SK-N-DZ (cell line): ENCODE measurements at regions not wholly inside any gene's neighbourhood (a gene's known extent, or its start where the extent isn't known, plus 50 kb on each side); places are given as distances from the start of the nearest gene placed in this dataset.
A peak's percentile ranks its signal among the peaks of the same experiment; 100 is the strongest.
"Not testable (repeated sequence)": the region's sequence is repeated elsewhere in the genome, so short reads cannot be mapped to it uniquely, and the experiment has no call there.

Experiments used
- DNase-seq: peaks from one replicate; pipeline ENCODE4 v3.0.0-alpha.2; 2015; ENCODE audit warnings: low spot score

DNA sequence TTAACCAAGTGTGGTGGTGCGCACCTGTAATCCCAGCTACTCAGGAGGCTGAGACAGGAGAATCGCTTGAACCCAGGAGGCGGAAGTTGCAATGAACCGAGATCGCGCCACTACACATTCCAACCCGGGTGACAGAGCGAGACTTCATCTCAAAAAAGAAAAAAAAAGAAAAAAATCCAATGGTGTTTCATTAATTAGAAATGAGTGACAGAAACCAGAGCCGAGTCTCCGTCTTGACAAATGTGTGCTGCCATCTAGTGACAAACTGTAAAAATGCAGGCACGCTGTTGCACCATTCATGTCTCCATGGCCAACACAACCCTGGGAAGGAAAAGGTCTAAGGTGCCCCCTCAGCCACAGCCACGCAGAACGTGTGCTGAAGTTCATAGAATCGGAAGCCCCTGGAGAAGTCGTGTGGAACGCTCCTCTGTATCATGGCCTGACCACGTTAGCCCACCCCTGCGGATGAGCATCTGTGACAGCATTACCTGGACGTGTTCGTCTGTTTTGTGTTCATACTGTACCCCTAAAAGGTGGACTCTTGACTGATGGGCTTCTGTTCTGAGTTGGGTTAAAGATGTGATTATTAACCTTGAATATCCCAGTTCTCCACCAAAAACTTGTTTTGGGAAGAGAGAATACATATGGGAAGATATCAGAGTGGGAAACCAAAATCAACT lies 94.9 kb downstream of the LYZL2 start:
- peak; percentile 53 for DNase-seq

DNA sequence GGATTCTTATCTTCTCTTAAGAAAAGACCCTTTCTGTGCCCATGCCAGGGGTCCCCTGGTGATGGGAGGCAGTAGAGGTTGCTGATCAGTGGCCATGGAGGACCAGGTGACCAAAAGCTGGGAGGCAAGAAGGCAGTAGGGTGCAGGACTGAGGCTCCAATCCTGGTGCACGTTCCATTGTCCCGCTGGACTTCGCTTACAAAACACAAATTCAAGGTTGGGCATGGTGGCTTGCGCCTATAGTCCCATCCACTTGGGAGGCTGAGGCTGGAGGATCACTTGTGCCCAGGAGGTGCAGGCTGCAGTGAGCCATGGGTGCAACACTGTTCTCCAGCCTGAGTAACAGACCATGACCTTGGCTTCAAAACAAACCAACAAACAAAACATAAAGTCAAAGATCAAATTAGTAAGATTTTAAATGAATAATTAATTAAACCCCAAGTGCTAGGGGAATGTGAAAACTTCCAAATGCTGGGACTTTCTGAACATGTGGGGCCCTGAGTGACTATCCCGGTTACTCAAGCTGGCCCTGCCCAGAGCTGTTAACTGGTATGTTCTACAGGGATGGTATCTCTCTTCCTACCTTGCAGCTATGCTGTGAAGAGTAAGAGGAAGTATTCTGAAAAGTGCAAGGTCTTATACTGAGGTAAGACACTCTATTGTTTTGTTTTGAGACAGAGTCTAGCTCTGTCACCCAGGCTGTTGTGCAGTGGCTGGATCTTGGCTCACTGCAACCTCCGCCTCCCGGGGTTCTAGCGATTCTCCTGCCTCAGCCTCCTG lies 97.6 kb downstream of the LYZL2 start:
- no peak for DNase-seq

DNA sequence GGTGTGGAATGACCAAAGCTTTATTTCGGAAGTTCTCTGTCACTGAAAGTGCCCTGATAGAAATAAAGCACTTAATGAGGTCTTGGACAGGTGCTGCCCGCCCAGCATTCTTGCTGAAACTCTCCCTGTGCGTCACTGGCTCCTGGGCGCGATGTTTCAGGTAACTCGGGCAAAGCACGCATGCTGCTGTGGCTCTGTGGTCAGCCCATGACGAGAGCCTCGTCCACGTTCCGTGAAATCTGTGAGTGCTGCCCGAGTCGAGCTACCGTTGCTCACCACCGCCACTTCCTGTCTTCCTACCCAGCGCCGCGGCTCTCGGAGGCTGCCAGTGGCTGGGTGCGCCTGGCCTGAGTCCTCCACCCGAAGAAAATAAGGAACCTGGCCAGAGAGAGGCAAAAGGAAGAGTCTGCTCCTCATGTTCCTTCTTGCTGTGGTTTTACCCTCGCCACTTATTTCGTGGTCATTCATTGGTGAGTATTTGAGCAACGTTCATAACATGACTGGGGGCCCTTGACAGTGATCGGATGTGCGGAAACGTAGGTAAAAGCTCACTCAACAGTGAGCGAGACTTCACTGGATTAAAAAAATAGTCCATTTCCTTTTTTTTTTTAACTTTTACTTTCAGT lies 95.5 kb downstream of the MAP3K8 start:
- no peak for DNase-seq

DNA sequence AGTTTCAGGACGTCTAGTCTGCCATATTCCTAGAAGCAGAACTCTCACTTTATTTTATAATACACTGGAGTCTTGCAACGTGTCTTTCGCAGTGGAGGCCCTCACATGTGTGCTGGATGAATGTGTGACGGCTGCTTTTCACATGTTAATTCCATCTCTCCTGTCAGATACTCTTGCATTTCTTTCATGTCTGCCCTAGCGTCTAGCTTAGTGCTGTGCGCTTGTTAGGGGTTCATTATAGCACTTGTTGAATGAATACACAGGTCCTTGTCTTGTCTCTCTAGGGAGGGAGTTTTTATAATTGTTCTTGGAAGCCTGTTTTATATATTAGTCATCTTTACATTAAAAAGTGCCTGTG lies 94.4 kb downstream of the MAP3K8 start:
- DNase-seq, result no peak

DNA sequence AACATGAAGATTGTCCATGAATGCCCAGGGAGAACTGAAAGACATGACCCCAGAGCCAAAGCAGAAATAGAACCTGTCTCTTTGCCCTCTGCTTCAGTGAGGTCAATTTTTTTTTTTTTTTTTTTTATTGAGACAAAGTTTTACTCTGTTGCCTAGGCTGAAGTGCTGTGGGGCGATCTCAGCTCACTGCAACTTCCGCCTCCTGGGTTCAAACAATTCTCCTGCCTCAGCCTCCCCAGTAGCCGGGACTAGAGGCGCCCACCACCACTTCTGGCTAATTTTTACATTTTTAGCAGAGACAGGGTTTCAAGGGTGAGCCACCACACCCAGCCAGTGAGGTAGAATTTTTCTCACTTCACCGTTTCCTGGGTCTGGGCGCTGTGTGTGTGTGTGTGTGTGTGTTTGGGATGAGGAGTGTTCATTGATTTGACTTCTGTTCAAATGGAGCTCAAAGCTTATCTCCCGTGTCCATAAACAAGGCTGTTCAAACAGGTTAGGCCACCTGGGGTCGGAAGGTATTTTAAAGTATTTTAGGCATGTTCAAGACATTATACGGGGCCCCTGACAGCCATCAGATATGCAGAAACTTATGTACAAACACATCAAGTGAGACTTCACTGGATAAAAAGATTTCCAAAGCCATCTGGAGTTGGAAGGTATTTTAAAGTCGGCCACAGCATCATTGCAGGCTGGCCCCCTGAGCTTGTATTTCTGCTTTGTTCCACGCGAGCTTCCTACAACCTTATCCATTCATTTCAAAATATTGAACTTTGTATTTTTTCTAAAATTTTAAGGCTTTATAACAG lies 93.8 kb downstream of the MAP3K8 start:
- no peak for DNase-seq

DNA sequence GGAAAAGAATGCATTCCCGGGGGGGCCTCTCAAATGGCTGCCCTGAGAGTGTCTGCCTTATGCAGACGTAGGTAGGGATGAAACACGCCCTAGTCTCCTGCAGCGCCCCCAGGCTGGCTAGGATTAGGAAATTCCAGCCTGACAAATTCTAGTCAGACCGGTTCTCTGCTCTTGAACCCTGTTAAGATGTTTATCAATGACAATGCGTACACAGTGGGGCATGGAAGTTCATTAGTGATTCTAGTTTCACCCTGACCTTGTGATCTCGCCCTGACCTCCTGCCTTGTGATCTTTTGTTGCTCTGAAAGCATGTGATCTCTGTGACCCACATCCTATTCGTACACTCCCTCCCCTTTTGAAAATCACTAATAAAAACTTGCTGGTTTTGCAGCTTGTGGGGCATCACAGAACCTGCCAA lies 88.7 kb downstream of the MAP3K8 start:
- not testable (repeated sequence) for DNase-seq

DNA sequence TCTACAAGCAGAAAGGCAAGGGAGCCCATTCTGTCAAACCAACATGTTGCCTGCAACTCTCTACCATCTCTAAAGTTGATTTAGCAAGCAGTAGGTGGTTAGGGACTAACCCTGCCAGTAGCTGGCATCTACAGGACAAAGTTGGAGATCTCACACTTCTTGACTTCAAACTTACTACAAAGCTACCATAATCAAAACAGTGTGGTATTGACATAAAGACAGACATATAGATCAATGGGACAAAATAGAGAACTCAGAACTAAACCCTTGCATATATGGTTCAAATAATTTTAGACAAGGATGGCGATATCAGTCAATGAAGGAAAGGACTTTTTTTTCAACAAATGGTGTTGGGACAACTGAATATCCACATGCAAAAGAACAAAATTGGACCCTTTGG lies 84.9 kb downstream of the MAP3K8 start:
- DNase-seq, result no peak
